Umbilical cord (tissue), 1 donor: ENCODE measurements at regions not wholly inside any gene's neighbourhood (a gene's known extent, or its start where the extent isn't known, plus 50 kb on each side); places are given as distances from the start of the nearest gene placed in this dataset.

Experiments
- DNase-seq: peaks from one replicate; pipeline ENCODE4 v3.0.0-alpha.2; 2015; ENCODE audit warnings: low spot score

DNA sequence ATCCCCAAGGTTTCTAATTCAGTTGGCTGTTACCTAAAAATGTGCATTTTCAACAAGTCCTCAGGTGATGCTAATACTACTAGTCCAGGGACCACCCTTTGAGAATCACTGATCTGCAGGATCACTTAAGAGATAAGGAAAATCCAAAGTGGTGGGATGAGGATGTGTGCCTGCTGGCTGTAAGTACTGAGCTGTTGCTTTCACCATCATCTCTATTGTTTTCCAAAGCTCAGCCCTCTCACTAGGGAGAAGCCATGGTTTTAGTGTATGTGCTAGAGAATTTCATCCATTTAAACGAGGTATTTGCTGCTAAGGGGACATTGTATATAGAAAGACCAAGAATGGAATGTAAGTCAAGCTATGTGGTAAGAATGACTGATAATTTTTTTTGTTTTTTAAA, 202.3 kb downstream of the KIF21A start:
- DNase-seq, result no peak

DNA sequence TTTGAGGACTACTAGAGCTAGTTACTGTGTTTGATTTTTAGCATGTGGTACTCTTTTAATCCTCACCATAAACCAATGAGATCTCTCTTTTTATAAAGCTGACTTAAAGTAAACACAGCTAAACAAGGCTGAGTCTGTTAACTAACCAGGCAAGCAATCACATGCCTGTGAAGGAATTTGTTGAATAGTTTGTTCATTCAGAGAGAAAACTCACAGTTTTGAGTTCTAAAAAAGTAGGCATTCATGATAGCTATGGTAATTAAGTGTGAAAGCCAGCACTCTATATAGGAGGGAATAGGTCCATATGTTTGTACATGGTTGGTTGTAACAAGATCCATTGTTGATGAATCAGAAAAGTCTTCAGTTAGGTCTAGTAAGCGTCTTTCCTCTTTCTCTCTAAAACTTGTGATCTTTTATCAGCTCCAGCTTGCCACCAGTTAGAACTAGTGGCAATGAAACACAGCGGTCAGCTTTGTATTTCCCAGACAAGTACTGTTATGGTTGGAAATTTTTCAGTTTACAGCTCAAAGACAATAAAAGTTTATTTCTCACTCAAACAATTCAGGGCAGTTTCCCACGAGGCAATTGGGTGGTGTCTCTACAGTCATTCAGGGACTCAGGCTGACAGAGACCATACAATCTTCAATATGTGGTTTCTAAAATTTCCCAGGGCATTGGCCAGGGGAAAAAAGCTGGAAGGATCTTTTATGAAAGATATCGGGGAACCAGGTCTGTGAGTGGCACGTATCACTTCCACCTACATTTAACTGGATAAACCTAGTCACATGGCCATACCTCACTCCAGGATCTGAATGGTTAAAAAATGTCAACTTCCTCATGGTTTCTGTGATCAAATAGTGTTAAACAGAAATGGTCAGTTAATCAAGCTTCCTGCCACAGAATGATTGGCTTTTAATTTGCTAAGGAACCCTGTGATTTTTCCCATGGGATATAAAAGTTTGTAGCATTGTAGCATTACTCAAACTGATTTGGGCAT, 203.1 kb downstream of the KIF21A start:
- DNase-seq, result no peak

DNA sequence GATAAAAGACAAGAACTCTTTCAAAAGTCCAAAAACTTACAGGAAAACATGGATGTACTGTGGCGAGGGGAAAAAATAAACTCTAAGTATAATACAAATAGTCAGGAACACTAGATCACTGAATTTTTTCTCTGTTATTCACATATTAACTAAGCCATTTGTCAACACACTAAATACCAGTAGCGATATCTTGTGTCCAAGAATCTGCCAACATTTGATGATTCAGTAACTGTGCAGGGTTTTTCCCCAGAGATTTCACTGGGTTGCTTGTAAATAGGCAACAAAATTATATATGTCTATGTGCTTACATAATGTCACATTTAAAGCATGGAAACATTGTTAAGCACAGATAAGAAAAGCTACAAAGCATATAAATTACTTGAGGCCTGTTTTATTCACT, 205.9 kb downstream of the KIF21A start:
- DNase-seq, result peak; percentile 50

DNA sequence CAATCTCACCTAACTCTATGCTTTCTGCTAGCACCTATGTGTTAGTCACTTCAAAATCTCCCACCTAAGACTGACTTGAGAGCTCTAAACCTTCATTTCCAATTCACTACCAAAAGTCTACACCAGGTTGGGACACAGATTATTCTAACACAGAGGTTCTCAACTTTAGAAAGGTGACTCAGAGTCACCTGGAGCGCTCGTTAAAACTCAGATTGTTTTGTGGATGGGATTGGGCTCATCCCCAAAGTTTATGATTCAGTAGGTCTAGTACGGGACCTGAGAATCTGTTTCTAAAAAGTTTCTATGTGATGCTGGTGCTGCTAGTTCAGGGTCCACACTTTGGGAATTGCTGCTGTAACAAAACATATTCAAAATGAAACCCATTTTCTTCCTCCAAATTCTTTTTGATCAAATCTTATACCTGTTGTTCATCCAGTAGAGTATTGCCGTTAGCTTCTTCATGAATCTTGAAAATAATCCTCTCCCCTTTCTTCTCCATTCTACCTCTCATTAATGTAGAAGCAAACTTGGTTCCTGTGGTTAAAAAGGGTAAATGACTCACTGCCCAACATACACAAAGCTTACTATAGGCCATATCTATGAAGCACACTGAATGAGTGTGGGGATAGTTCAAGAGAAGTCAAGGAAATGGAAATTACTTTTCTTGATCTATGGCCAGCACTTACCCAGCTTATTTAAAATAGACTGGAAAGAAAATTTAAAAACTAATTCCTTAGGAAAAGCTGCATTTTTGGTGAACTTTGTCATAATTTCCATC, 206.7 kb downstream of the KIF21A start:
- DNase-seq, result peak; percentile 1

DNA sequence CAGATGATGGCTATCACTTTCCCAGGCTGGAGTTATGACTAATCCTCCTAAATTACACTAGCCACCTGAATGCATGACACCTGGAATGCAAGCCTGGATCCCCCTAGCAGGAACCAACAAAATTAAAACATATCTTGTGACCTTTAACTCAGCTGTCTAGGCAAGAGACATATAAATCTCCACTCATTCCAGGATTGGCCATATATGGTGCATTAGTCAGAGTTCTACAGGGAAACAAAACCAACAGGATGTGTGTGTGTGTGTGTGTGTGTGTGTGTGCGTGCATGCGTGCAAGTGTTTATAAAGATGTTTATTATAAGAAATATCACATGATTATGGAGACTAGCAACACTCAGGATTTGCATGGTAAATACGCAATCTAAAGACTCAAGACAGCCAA, 212.8 kb downstream of the KIF21A start:
- no peak for DNase-seq

DNA sequence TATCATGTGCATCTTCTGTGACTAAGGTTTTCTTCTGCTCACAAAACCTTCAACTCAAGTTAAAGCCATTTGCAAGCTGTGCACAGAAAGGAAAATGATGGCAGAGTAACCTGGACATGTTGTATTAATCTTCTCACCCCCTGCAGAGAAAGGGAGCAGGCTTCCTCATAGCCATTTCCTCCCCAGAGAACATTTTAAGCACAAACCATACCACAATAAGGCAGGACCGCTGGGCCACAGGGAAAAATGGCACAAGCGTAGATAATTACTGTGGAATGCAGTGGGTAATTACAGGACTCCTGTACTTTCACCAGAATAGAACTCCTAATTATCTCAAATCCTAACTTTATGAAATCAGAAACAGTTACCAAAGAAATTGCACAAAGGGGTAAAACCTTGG, 215.7 kb downstream of the KIF21A start:
- no peak for DNase-seq

DNA sequence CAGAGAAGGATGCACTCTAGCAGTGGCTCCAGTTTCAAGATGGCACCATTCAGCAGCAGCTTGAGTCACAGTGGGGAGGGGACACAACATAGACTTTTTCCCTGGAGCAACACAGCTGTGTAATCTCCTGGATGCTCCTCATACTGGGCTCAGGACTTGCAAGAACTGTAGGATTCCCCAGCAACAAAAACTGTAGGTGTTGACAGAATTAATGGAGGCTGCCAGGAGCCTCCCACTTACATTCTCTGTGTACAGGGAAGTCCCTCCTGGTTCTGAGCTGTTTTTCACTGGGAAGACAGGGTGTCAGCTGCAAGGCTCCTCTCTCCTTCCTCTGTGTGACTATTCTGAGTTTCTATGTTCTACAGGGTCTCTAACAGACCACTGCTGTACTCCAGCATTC, 217.9 kb downstream of the KIF21A start:
- no peak for DNase-seq

DNA sequence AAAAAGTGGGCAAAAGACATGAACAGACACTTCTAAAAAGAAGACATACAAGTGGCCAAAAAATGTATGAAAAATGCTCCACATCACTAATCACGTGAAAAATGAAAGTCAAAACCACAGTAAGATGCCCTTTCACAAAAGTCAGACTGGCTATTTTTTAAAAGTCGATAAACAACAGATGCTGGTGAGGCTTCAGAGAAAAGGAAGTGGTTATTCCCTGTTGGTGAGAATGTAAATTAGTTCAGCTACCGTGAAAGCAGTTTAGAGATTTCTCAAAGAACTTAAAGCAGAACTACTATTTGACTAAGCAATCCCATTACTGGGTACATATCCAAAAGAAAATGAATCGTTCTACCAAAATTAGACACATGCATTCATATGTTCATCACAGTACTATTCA, 237.0 kb downstream of the KIF21A start:
- no peak for DNase-seq

DNA sequence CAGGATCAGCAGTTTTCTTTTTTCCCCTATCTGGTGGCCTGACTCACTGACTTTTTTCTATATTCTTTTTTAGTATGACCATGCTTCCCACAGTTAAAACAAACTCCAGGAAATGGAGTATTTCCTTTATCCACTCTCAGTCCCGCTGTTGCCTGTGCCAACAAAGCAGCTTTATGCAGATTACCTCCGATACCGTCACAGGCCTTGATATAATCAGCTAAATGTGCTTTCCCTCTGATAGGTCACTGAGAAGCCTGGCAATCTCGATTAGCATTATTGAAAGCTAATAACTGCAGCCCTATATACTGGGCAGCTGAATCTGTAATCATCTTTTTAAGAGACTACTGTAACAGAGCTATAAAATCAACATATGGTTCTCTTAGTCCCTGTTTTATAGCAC, 243.6 kb downstream of the KIF21A start:
- DNase-seq, result peak; percentile 72

DNA sequence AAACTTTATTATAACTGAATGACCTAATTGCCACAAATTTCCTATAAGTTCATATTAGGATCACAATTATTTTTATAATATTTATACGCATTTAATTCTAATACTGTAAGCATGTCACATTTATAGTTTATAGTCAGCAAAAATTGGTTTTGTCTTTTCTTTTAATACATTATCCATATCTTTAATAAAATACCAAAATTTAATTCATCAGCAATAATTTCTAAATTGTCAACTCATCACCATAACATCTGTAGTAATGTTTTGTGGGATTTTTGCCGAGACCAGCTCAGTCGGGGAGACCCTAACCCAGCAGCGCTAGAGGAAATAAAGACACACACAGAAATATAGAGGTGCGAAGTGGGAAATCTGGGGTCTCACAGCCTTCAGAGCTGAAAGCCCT, 254.2 kb downstream of the KIF21A start:
- DNase-seq, result no peak

DNA sequence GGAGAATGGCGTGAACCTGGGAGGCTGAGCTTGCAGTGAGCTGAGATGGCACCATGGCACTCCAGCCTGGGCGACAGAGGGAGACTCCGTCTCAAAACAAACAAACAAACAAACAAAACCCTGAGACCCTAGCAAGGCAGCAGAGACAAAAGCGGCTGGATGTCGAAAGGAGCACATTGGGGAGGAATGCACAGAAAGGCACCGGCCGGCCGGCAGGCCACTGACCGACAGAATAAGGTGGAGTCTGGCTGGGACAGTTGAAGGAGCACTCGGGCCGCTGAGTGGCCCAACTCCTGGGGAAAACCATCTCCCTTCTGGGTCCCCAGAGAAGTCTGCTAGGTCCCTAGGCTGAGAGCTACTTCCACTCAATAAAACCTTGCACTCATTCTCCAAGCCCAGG, 256.2 kb downstream of the KIF21A start:
- no peak for DNase-seq

DNA sequence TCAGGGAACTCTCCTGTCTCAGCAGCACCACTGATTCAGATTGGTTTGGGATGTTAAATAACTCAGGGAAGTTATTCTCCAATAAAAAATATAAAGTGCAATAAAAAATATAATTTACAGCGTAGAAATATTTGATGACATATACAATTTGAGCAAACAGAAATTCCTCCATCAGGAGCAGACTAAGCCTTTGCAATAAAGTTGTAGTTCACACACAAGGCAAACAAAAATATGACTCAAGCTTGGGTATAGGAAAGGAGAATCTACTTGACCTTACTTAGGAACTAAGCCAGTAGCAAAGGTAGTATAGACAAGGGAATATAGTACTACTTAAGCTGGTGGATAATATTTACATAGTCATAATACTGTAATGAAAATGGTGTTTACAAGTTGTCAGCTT, 264.1 kb downstream of the KIF21A start:
- no peak for DNase-seq

DNA sequence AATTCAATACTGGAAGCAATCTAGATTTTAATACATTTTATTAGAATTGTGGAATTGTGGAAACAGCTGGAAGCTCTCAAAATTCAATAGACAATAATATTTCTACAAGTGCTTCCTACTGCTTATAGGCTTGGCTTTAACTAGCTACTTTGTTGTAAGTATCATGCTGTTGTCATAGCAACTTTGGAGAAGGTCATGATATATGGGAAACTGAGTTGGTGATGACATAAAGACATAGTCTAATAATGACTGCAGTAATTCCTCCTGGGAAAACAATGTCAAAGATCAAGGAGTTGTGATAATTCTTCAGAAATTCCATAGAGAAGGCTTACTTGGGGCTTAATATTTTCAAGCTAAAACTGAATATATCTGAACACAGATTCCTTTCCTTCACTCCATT, 266.6 kb downstream of the KIF21A start:
- DNase-seq, result no peak

DNA sequence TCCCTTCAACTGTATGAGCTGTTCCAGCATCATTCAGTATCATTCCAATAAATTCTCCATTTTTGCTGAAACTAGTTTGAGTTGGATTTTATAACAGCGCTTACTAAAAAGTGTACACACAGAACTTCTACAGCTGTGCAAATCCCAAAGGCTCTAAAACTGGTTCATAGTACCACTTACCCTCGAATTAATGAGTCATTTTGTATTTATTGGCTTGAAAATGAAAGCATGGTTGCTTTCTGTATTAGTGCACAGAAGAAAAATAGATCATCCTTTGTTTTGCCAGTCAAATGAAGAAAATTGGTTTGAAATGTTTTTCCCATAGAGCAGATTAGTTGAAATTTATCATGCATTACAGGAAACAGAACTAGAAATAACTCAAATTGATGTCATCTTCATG, 268.3 kb upstream of the CPNE8 start:
- no peak for DNase-seq

DNA sequence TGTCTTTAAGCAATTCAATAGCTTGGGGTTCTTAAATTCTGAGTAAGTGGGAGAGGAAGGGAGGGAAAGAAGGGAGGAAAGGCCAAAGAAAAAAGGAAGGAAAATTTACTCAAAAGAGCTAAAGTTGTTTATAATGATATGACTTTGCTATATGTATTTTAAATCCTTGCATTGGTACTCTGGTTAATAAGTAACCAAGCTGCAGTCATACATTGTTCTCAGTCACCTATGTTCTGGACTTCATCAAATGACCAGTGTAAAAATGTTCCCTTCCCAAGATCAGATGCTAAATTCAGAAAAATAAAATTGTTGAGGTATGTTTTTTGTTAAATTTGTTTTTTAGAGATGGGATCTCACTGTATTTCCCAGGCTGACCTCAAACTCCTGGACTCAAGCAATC, 259.9 kb upstream of the CPNE8 start:
- DNase-seq, result no peak

DNA sequence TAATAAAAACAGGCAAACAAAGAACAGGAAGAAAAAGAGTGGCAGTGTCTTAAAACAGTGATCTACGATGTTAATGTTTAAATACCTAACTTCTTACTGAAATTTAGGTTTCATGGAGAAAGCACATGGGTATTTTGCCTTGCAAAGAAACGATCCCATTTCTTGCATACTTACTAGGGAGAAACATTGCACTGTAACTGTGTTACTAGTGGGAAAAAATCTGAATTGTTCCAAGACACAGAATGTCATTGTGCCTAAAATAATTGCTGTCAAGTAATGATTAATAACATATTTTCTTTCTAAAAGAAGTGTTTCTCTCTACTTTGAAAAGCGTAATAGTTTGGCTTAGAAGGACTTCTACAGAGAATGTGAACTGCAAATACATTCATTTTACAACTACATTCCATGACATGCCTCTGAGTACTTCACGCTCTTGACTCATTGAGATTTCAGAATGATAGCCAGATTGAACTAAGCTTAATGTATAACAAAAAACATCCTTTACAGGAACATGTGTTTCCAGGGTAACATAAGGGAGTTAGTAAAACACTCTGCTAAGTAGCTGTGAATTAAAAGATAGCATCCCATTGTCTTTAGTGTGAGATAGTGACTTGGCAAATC, 256.2 kb upstream of the CPNE8 start:
- no peak for DNase-seq

DNA sequence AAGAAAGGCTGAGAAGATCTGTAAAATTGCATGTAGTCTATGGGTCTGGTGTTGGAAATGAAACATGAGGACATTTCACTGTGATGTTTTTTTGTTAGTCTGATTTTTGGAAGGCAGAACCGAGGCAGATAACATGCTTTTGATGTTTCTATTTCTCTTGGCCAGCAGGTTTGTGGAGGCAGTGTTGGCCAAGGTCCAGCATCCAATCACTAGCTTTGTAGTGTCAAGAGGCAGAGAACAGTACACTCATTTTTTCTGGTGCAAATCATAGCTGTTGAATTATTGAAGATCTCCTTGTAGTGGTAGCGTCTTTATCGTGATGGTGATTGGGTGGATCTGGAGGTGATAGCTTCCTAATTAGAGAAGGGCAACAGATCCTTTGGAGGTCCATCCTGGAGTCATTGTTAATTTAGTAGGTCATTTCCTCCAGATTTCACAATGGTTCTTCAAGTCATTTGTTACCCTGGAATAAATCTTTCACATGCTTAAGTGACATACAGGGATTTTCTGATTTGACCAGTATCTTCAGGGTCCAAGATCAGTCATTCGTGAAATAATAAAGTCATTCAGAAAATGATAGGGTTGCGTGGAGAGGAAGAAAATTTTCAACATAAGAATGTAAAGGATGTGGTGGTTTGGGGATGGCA, 252.4 kb upstream of the CPNE8 start:
- DNase-seq, result peak; percentile 25

DNA sequence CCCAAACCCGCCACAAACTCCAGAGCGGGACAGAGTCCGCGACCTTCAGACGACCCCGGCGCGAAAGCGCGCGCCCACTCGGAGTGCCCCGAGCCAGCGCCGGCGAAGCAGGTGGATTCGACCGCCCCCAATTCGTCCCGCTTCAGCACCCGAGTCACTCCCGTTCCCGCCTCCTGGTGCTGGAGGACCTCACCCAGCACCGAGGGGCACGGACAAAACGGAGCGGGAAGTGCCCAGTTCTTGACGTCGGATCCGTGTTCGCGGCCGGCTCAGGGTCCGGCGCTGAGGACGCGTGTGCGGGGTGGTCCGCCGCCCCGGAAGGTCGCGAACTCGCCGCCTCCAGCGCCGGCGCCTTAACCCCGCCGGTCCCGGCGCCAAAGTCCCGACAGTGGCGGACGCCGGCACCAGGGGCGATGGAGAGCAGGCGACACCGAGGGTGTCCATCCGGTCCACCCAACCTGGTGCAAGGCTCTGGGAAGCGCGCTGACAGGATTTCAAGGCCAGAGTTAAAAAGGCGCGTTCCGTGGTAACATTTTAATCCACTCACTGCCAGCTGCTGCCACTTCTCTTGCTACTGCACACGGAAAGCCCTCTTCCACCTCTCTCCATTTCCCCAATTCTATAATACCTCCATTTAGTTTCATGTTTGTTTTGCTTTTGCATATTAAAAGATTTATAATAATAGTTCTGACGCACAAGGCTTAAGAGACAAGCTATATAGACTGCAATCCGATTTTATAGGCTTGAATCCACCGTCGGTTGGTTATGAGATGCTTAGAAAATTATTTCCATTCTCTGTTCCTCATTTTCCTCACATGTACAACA, 240.0 kb upstream of the CPNE8 start:
- peak; percentile 26 for DNase-seq

DNA sequence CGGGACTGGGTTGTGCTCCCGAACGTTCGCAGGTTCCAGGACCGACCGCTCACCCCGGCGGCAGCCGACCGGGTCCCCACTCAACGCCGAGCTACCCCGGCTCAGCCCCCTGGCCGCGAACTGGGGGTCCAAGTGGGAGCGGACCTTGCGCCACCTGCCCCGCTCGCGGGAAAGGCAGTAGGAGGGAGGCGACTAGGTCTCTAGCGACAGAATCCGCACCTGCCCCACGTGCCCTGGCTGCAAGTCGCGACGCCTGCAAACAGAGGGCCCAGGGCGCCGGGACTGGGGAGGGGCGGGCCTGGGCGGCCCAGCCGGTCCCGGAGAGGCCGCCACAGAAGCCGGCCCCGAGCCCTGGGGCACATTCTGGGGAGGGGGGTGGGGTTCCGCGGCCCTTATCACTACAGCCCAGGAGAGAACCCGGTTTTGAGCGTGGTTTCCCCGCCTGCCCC, 239.2 kb upstream of the CPNE8 start:
- DNase-seq, result no peak

DNA sequence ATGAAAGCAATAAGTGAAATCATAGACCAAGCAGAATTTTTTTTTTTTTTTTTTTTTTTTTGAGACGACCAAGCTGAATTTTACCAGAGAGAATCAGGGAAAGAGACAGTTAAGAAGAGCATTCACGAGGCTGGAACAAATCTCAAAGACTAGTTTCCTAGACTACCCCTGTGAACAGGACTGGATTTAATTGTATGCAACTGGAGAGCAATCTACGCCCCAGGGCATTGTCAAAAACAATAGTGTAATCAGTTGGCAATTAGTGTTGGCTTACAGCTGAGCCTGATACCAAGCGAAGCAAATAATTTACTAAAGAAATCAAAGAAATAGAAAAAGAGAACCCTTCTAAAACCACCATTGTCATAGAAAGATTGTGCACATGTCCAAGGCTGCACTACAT, 232.9 kb upstream of the CPNE8 start:
- DNase-seq, result no peak

DNA sequence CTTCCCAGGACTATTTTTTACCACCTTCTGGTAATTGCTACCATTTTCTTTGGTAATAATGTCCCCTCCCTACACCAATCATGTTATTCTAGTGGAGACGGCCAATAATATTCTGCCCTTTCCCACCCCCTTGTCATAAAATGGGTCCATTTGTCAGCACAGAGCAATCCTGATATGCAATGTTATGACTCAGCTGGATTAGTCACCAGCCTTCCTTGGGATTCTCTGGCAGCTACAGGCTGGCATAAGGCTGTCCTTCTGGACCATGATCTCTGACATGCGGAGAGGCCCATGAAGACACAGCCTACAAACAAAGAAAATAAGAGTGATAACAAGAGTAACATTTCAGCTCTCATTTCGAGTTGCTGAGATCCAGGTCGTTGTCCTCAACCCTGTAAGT, 222.0 kb upstream of the CPNE8 start:
- peak; percentile 47 for DNase-seq
